ENCODE measurements at regions not wholly inside any gene's neighbourhood (a gene's known extent, or its start where the extent isn't known, plus 50 kb on each side); places are given as distances from the start of the nearest gene placed in this dataset.

DNA sequence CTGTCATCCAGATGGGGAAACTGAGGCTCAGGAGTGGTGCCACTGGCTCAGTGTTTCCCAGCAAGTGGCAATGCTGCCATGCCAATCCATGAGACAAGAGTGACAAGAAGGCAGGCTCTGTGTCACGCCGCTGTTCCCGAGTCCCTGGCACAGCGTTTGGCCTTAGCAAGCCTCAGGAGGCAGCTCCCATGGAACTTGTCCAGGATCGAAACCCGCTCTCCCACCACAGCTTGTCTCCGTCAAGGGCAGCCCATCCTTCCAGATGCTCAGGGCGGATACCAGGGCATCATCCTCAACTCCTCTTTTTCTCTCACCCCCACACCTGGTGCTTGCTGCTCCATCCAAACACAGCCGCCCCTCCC is 110.6 kb upstream of the PTPN1 start:
- TF ChIP-seq, protein P1, sequence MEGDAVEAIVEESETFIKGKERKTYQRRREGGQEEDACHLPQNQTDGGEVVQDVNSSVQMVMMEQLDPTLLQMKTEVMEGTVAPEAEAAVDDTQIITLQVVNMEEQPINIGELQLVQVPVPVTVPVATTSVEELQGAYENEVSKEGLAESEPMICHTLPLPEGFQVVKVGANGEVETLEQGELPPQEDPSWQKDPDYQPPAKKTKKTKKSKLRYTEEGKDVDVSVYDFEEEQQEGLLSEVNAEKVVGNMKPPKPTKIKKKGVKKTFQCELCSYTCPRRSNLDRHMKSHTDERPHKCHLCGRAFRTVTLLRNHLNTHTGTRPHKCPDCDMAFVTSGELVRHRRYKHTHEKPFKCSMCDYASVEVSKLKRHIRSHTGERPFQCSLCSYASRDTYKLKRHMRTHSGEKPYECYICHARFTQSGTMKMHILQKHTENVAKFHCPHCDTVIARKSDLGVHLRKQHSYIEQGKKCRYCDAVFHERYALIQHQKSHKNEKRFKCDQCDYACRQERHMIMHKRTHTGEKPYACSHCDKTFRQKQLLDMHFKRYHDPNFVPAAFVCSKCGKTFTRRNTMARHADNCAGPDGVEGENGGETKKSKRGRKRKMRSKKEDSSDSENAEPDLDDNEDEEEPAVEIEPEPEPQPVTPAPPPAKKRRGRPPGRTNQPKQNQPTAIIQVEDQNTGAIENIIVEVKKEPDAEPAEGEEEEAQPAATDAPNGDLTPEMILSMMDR (IDR thresholded peaks at IDR 0.05; ENCODE audit: low read depth, low read length), result no peak
- TF ChIP-seq EZH2phosphoT487 (IDR thresholded peaks at IDR 0.05; ENCODE audit: low read depth), result no peak
